GM19395 (cell line): ENCODE measurements at regions not wholly inside any gene's neighbourhood (a gene's known extent, or its start where the extent isn't known, plus 50 kb on each side); places are given as distances from the start of the nearest gene placed in this dataset.
"Not testable (repeated sequence)": the region's sequence is repeated elsewhere in the genome, so short reads cannot be mapped to it uniquely, and the experiment has no call there.

Experiments used
- ATAC-seq: cut with Tn5 transposase; IDR thresholded peaks from one replicate; pipeline ENCODE4 v1.9.1; 2021; ENCODE audit warnings: mild to moderate bottlenecking, moderate library complexity; ENCODE audit not compliant: unreplicated experiment

DNA sequence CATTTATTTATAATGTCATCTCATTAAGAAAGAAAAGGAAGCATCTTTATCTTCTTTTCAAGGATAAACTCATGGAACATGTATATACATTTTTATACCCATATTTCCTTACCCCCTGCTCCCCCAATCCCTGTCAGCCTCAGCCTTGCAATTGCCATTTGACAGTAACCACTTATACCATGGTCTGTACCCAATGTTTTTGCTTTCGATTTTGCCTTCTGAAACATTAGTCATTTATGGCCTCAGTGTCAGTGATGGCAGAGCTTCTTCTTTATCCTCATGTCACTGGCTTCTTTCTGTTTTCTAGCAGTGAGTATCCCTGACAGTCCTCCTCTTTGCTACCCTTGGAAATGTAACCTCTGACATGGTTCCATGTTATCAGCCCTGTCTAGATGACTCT is 228.4 kb downstream of the SPRY1 start:
- ATAC-seq: peak; percentile 71

DNA sequence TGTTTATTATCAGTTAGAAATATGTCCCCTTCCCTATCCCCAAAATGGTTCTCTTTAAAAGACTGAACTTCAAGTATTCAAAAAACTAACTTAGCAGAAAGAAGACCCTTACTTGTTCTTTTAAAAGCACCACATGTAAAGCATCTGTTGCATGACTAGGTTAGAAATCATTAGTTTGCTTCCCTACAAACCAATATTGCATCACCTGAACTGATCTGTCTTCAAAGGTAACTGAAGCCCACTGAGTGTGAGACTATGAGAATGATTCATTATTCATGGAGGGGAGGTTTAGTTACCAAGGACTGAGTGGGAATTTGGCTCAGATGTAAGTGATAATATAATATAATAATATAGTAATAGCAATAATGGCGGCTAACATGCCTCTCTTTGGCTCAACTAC is 231.7 kb downstream of the SPRY1 start:
- ATAC-seq: no peak

DNA sequence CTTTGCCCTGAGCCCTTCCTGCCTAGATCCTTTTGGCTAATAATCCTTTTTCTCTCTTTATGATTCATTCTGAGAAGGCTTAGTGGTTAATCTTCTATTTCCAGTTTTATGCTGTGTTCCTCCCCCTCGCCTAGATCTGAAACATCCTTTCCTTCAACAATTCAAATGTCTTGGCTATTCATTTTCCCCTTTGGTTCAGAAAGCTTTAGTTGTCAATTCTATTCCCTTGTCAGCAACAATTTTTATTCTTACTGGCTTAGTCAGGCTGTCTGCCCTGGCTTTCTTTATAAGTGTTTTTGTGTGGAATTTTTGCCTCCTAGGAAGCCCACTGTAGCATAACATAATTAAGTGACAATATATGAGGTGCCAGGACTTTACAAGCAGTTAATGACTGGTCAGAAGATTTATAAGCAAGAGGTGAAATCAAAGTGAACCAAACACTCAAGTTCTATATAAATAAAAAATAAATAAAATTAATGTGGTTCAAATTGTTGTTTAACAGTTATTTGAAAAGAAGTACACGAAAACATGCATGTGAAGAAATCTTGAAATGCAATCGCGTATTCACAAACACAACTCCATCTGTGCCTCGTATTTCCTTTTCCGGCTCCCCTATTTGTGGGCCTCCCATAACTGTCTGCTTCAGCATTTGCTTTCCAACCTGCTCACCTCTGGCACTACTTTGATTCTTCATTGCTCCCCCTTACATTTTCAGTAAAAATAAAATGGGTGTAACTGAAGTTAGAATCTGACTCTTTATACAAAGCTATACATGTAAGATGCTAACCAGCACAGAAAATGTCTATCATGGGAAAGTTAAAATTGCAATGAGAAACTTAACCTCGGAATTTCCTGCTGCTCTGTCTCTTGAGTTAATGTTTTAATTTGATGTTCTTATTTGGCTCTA is 235.4 kb downstream of the SPRY1 start:
- ATAC-seq: no peak

DNA sequence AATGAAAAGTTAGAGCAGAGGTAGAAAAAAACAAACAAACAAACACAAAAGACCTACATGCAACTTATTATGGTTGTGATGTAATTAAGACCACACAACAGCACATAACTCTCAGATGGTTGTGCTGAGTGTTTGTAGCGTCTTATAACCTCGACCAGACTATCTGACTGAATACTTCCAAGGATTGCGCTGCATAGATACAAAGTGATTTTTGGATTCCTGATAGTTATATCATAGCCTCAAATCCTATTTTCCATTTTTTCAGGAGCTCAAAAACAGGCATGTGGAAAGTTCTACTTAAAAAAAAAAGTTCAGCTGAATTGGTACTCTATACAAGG is 236.1 kb downstream of the SPRY1 start:
- ATAC-seq: no peak

- ATAC-seq: no peak
These were observed 242.2 kb downstream of the SPRY1 start for GRCh38 chr4:123638834-123639233.

DNA sequence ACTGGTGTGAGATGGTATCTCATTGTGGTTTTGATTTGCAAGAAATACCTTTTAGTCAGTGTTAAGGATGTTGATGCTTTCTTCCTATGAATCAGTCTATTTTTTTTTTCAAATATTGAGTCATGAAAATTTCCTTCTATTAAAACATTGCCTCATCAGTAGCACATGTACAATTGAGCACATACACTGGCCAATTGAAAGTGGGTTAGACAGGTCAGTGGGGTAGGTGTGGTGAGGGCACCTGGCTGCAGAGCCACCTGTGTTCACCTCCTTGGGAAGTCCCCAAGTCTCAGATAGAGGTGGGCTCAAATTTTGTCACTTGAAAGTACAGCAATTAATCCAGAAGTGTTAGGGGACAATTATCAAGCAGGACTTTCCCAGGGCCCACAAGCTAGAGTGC is 243.7 kb downstream of the SPRY1 start:
- no peak for ATAC-seq

DNA sequence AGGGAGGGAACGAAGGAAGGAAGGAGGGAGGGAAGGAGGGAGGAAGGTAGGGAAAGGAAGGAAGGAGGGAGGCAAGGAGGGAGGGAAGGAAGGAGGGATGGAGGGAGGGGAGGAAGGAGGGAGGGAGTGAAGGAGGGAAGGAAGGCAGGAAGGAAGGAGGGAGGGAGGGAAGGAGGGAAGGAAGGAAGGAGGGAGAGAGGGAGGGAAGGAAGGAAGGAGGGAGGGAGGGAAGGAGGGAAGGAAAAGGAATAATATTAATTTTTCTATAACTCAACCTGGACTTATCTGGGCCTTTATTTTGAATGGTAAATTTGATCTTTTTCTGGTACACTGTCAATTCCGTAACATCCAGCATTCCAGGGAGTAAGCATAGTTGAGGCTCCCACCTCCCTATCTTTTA is 244.2 kb downstream of the SPRY1 start:
- no peak for ATAC-seq

DNA sequence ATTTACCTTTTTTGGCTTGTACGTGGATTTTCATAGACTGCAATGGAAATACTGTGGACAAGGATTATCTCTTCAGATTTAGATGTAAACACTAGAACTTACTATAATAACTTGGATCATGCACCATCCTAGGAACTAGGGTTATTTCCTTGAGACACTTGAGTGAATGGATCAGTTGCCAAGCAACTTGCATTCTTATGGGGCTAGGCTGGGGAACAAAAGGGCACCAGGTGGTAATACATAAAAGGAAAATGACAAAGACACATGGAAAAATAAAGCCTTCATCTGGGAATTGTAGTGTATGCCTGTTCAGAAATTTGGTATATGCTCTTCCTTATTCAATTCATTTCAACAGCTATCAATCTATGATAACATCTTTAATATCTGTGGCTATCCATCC is 247.1 kb downstream of the SPRY1 start:
- ATAC-seq: no peak

- ATAC-seq: peak; percentile 93
These were observed 252.7 kb downstream of the SPRY1 start for GRCh38 chr4:123649250-123649644.

DNA sequence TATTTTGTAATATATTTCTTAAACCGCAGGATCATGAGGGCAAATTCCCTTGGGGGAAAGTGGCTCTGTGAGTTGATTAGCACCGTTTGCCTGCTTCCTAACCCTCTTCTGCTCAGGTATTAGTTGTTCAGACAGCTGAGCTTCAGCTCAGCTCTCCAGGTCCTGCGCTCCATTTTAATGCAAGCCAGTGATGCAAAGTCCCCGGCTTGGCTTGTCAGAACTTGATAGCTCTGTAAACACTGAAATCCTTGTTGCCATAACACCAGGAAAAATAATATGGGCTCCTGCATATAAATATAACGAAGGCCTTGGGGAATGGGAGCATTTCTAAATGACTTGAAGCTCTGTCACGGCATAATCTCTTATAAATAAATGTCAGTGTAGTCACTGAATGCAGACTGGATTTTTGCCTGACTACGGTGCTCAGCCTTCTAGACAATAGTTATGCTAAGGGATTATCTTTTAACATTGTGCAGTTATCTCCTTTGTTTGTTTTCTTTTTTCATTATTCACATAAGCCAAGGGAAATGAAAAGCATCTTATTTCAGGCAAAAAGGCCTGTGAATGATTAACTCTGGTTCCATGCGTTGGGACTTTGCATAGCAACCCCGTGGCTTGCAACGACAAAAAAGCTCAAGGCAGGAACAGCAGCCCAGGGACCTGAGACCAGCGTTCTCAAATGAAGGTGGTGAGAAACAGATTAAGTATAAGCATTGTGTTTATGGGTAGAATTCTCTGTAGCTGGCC is 253.2 kb downstream of the SPRY1 start:
- peak; percentile 43 for ATAC-seq

DNA sequence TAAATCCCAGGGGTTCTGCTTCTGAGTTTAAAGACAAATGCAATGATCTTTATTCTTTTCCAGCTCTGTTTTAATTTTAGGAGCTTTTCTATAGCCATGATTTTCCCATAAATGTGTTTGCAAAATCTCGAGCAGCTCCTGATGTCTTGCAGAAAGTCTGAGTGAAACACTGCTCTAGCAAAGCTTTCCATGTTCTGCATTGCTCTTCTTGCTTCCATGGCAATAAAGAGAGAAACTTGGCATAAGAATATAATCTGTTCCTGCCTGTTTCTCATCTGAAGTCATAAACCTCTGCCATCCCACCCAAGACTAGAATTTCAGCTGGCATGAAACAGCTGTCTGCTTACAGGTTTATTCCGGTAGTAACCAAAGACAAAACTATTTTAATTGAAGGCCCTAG is 254.5 kb downstream of the SPRY1 start:
- ATAC-seq: no peak

DNA sequence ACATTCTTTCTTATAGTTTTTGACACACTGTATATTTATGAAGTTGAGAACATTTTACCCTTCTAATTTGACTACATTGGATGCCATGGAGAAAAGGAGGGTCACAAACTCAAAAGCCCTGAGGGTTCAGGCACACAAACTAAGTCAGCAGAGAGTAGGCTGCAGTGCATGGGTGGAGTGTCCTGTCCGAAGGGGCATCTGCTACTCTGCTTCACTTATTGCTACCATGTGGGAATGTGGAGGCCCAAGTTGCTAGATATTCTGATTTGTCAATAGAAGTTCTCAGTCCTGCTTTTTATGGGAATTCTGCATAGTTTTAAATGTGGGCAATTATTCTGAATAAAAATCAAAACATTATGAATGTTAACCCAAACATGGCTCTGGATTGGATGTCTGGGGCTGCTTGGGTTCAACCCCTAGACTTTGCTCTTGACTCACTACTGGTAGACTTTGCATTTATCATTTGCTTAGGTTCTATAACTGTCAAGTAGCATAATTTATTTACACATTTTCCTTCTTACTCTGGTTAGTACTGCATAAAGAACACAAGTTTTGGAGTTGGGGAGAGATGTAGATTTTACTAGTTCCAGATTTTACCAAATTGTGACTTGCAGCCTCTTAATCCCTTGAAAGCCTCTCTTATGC is 255.1 kb downstream of the SPRY1 start:
- no peak for ATAC-seq

DNA sequence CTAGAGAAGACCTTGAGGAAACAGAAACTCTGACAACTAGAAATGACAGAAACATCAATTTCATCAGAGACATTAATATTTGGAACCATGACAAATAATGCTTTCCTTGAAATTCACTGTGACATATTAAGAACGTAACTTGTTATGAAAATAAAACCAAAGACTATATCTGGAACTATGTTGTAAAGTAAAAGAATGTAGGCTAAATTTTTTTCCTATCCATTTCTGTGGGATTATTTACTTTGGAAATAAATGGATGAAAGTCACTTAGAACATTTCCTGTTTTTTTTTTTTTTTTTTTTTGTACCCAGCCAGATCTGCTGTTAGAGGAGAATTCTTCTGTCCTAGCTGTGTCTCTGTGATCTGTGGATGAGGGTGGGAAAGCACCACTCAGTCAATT is 255.9 kb downstream of the SPRY1 start:
- no peak for ATAC-seq

GRCh38 chr4:123653236-123653635 is 256.6 kb downstream of the SPRY1 start:
- no peak for ATAC-seq

GRCh38 chr4:123656746-123657294 is 260.2 kb downstream of the SPRY1 start:
- not testable (repeated sequence) for ATAC-seq

DNA sequence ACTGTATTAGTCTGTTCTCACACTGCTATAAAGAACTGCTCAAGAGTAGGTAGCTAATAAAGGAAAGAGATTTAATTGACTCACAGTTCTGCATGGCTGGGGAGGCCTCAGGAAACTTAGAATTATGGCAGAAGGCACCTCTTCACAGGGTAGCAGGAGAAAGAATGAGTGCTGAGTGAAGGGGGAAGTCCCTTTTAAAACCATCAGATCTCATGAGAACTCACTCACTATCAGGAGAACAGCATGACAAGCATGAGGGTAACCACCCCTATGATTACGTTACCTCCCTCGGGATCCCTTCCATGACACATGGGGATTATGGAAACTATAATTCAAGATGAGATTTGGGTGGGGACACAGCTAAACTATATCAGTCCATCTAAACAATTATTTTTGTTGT is 261.0 kb downstream of the SPRY1 start:
- ATAC-seq: not testable (repeated sequence)

GRCh38 chr4:123659262-123659661 is 262.7 kb downstream of the SPRY1 start:
- no peak for ATAC-seq

DNA sequence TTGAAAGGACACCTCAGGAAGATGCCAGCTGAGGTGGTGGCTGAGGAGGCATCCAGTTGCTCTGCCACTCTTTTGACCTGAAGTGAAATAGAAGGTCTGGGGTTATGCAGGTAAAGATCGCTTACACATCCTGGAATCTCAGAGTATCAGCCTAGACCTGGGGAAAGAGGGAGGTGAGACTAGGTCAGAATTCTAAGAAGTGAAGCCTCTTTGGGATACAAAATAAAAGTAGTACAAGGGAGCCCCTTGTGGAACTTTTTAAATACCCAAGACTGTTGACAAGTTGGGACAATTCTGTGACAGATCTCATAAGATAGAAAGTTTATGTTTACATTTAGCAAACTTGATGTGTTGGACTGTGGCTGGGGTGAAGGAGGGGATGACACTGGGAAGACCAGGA is 263.1 kb downstream of the SPRY1 start:
- no peak for ATAC-seq

DNA sequence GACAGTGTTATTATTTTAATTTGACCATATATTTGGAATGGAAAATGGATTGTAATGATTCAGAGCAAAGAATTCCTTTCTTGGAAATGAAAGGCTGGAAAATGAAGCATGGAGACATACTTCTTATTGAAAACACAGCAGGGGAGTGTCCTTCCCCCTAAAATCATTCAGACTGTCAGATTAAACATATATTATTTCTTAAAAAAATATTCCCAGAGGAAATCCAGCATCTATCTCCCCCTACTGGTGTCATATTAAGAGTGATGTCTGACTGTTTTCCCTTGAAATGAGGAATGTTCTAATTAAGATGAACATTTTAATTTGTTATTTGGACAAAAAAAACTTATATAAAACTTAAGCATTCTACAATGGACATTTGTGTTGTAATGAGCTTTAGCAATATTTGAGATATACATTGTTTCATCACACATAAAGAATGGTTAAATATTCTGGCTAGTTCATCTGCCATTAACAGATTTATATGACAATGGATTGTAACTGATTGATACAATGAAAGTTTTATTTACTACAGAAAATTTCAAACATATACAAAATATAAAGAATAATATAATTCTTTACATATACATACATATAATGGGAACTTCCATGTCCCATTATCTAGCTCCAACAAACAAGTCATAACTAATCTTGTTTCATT is 264.6 kb downstream of the SPRY1 start:
- no peak for ATAC-seq

DNA sequence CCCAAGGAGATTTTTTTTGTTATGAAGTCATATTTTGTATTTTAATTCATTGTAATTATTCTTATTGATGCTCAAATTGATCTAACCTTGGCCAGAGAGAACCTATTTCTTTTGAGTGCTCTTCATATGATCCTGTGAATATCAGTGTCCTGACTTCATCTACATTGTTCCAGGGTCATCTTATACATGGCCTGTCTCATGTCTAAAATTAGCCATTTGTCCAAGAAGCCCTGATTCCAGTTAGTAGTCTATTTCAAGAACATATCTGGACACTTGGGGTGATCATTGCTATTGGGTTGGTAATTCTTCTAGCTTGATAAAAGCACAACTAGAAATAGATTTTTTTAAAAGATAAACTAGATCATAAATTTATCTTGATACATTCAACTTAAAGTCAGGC is 266.2 kb downstream of the SPRY1 start:
- ATAC-seq: no peak

DNA sequence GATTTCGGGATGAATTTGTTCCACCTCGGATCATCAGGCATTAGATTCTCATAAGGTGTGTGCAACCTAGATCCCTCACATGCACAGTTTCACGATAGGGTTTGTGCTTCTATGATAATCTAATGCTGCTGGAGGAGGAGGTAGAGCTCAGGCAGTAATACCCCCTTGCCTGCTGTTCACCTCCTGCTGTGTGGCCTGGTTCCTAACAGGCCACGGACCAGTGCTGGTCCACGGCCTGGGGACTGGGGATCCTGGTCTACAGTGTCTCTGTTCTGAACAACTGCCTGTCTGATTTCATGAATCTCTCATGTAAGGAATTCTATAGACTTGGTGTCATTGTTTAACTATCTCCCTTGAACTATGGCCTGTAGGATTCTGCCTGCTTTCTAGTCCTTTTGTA is 269.9 kb downstream of the SPRY1 start:
- ATAC-seq: no peak
